HEK293T (cell line): ENCODE measurements at regions not wholly inside any gene's neighbourhood (a gene's known extent, or its start where the extent isn't known, plus 50 kb on each side); places are given as distances from the start of the nearest gene placed in this dataset.

Source experiments
- CTCF ChIA-PET: fragments of 350-600 bp; formaldehyde crosslinking; extraction: SDS; loops from one replicate; lab custom pipeline; 2021; ENCODE audit warnings: antibody characterized with exemption, inconsistent platforms; lab: Yijun Ruan, JAX
- POLR2A ChIA-PET: fragments of 350-600 bp; formaldehyde crosslinking; extraction: SDS; loops from one replicate; lab custom pipeline; 2020; ENCODE audit warnings: antibody characterized with exemption, inconsistent platforms; lab: Yijun Ruan, JAX
- DNase-seq: peaks from one replicate; pipeline ENCODE4 v3.0.0; 2012; ENCODE audit warnings: mixed read lengths; ENCODE audit errors: extremely low spot score
- ARNT ChIP-seq: fragments of 450-650 bp; IDR thresholded peaks from 2 replicates; pipeline ENCODE4 v1.6.1; 2017; ENCODE audit warnings: mild to moderate bottlenecking
- BHLHE40 ChIP-seq: fragments of 450-650 bp; IDR thresholded peaks from 2 replicates; pipeline ENCODE4 v1.6.1; 2016; ENCODE audit warnings: mild to moderate bottlenecking, moderate library complexity, borderline replicate concordance
- CTBP1 ChIP-seq: fragments of 450-650 bp; IDR thresholded peaks from 2 replicates; pipeline ENCODE4 v1.6.1; 2016; ENCODE audit warnings: borderline replicate concordance
- ELF4 ChIP-seq: fragments of 450-650 bp; IDR thresholded peaks from 2 replicates; pipeline ENCODE4 v1.6.1; 2017; ENCODE audit warnings: antibody characterized with exemption
- FOXA1 ChIP-seq: fragments of 450-650 bp; IDR thresholded peaks from 2 replicates; pipeline ENCODE4 v1.6.1; 2016; ENCODE audit warnings: mild to moderate bottlenecking
- FOXK2 ChIP-seq: fragments of 450-650 bp; IDR thresholded peaks from 2 replicates; pipeline ENCODE4 v1.6.1; 2016; ENCODE audit warnings: mild to moderate bottlenecking
- FOXM1 ChIP-seq: fragments of 450-650 bp; IDR thresholded peaks from 2 replicates; pipeline ENCODE4 v1.6.1; 2017; ENCODE audit warnings: mild to moderate bottlenecking, borderline replicate concordance
- HDGF ChIP-seq: fragments of 450-650 bp; IDR thresholded peaks from 2 replicates; pipeline ENCODE4 v1.6.1; 2017; ENCODE audit warnings: antibody characterized with exemption, borderline replicate concordance
- L3MBTL2 ChIP-seq: fragments of 450-650 bp; conservative IDR thresholded peaks from 2 replicates; pipeline ENCODE4 v1.6.1; 2016; ENCODE audit warnings: mild to moderate bottlenecking
- LEF1 ChIP-seq: fragments of 450-650 bp; IDR thresholded peaks from 2 replicates; pipeline ENCODE4 v1.6.1; 2017; ENCODE audit warnings: mild to moderate bottlenecking, borderline replicate concordance
- NFRKB ChIP-seq: fragments of 450-650 bp; IDR thresholded peaks from 2 replicates; pipeline ENCODE4 v1.6.1; 2016; ENCODE audit warnings: mild to moderate bottlenecking, moderate library complexity
- SP1 ChIP-seq: fragments of 450-650 bp; IDR thresholded peaks from 2 replicates; pipeline ENCODE4 v1.6.1; 2017
- SUZ12 ChIP-seq: fragments of 450-650 bp; IDR thresholded peaks from 2 replicates; pipeline ENCODE4 v1.6.1; 2016; ENCODE audit warnings: mild to moderate bottlenecking
- TARDBP ChIP-seq: fragments of 450-650 bp; IDR thresholded peaks from 2 replicates; pipeline ENCODE4 v1.6.1; 2016
- ZNF384 ChIP-seq: fragments of 450-650 bp; IDR thresholded peaks from 2 replicates; pipeline ENCODE4 v1.6.1; 2016
- TF ChIP-seq, protein P1 (sequence below): fragments of 450-650 bp; IDR thresholded peaks from 2 replicates; pipeline ENCODE4 v1.6.1; 2016

DNA sequence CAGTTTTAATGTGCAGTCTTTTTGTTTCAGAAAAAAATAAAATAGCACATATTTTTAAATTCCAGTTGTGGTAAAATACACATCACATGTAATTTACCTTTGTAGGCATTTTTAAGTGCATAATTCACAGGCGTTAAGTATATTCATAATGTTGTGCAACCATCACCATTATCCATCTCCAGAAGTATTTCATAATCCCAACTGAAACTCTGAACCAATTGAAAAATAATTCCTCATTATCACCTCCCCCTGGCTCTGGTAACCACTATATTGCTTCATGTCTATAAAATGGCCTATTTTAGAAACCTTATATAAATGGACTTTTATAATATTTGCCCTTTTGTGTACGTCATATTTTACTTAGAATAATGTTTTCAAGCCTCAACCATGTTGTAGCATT is 756.5 kb upstream of the KLHL1 start:
- ChIA-PET POLR2A (no interaction called here), CTCF (no interaction called here)
- no peak for DNase-seq
- TF ChIP-seq ZNF384, result no peak
- TF ChIP-seq NFRKB, result no peak
- TF ChIP-seq, protein P1, sequence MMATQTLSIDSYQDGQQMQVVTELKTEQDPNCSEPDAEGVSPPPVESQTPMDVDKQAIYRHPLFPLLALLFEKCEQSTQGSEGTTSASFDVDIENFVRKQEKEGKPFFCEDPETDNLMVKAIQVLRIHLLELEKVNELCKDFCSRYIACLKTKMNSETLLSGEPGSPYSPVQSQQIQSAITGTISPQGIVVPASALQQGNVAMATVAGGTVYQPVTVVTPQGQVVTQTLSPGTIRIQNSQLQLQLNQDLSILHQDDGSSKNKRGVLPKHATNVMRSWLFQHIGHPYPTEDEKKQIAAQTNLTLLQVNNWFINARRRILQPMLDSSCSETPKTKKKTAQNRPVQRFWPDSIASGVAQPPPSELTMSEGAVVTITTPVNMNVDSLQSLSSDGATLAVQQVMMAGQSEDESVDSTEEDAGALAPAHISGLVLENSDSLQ, result no peak
- TF ChIP-seq TARDBP, result no peak
- TF ChIP-seq FOXM1, result no peak
- no peak for TF ChIP-seq ELF4
- TF ChIP-seq BHLHE40, result no peak
- TF ChIP-seq LEF1, result no peak
- no peak for TF ChIP-seq SUZ12
- no peak for TF ChIP-seq FOXK2
- TF ChIP-seq L3MBTL2, result no peak
- no peak for TF ChIP-seq HDGF

DNA sequence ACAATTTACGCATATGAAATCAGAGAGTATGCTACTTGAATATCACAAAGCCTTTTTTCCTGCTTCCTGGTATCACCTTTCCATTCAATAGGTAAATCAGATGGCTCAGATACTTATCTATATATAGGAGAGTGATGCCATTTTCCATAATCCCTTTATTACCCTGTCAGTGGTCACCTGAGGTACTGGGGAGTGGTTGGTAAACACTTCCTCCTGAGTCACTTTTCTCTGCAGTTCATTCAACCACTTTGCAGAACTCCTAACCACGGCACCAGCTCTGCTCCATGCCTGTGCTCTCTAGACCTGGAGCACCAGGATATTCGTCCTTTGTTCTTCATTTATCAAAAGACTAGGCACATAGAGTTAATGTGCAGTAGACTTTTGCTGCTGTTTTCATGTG is 748.5 kb upstream of the KLHL1 start:
- ChIA-PET CTCF (no interaction called here), POLR2A (no interaction called here)
- TF ChIP-seq NFRKB (no peak), LEF1 (no peak), FOXA1 (no peak)
- DNase-seq, result no peak

DNA sequence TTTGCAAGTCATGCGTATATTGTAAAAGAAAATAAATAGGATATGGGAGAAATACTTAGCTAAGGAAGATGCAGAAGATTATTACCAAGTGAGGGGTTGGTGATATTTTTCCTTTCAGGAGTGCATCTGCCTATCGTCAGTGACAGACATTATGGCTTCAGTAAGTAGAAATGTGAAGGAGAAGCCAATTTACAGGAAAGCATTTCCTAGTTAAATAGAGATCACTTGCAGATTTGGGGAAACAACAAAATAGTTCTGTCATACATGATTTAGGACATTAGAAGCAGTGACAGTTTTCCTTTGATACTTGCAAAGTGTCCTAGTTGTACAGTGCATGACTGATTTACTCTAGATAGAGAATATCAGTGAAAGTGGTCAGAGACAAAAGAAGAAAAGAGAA is 747.8 kb upstream of the KLHL1 start:
- DNase-seq, result no peak
- ChIA-PET POLR2A (no interaction called here), CTCF (no interaction called here)
- TF ChIP-seq FOXK2, result no peak
- TF ChIP-seq SUZ12, result no peak
- TF ChIP-seq ARNT, result no peak
- TF ChIP-seq, protein P1, result no peak
- no peak for TF ChIP-seq FOXA1
- TF ChIP-seq FOXM1, result no peak
- TF ChIP-seq CTBP1, result no peak
- no peak for TF ChIP-seq L3MBTL2
- no peak for TF ChIP-seq ELF4
- no peak for TF ChIP-seq BHLHE40

DNA sequence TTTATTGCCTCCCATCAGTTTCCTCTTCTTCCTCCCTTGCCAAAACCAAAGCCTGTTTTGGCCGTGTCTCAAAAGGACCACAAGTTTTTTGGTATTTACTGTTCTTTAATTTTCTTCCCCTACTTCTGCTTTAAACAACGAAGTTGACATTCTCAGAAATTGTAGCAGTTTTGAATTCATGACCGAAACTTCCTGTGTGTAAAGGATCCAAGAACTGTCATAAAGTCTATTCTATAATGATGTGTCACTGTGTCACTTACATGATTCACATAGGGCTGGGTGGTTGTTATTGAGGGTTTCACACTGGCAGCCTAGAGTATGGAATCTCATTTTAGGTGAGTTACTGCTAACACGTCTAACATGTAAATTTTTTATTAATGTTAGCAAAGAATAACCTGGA is 741.0 kb upstream of the KLHL1 start:
- DNase-seq, result no peak
- ChIA-PET POLR2A (no interaction called here), CTCF (no interaction called here)
- TF ChIP-seq L3MBTL2 (no peak), ZNF384 (no peak), SP1 (no peak), ELF4 (no peak), ARNT (no peak), NFRKB (no peak), FOXK2 (no peak), SUZ12 (no peak)
- TF ChIP-seq, protein P1, result no peak

DNA sequence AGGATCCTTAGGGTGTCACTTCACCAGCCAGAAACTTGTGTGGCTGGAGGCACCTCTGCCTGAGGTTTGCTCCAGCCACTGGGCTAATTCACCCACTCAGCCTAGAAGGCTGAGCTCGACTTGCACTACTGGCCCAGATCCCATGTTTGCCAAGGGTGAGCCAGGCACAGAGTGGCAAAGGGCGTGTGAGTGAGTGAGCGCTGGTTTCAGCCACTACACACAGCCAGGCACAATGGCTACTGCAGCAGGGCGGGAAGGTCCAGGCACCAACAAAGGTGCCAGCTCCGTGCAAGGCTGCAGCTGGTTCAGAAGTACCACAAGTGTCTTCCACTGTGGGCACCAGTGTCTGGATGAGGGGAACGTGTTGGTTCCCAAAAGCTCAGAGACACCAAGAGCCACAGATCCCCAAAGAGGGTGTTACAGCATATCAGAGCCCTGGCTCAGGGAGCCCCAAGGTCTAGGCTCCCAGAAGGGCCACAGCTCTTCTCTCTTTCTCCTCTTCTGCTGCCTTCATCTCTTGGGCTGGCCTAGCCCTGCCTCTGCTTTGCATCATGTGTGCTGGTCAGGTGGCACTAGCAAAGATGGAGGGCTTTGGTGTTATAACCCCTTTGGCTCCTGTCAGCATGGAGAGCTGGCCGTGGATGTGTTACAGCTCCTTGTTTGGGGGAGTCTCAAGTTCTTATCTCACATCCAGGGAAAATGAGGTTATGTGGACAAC is 736.3 kb upstream of the KLHL1 start:
- no peak for TF ChIP-seq BHLHE40
- TF ChIP-seq, protein P1, result no peak
- no peak for TF ChIP-seq FOXA1
- no peak for TF ChIP-seq FOXK2
- no peak for TF ChIP-seq LEF1
- TF ChIP-seq SUZ12, result no peak
- no peak for TF ChIP-seq ELF4
- TF ChIP-seq TARDBP, result no peak
- no peak for TF ChIP-seq ARNT
- ChIA-PET CTCF (interaction anchor here (0.6 kb wide), 1 partner anchor 254 kb away, joined by 3 read pairs; no protein-coding TSS in a partner anchor), POLR2A (no interaction called here)
- DNase-seq, result no peak

DNA sequence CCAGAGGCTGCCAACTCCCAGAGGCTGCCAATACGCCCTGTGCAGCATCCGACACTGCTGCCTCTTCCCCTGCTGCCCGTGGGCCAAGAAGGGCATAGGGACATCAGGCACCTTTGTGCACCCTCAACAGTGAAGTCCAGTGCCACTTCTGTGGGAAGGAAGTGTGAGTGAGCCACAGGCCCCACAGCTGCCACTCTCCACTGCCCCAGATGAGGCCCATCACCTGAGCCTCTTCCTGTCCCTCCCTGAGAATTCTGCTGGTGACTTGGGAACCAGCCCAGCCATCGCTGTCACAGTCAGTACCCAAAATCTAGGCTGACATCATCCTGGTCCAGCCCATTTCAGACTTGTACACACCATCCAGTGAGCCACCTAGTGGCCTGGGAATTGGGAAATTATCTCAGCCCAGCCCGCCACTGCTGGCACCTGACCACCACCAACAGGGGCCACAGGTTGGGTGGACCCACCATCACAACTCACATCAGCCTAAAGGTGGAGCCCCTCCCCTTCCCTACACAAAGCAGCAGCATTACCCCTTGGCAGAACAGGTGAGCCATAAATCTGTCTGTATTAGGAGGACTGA is 733.9 kb upstream of the KLHL1 start:
- POLR2A ChIA-PET, result no interaction called here
- no peak for DNase-seq
- no peak for TF ChIP-seq TARDBP
- CTCF ChIA-PET, result no interaction called here
